Neuronal stem cell (in vitro differentiated cells): ENCODE measurements at regions not wholly inside any gene's neighbourhood (a gene's known extent, or its start where the extent isn't known, plus 50 kb on each side); places are given as distances from the start of the nearest gene placed in this dataset.

ENCODE experiments used
- DNase-seq: peaks from one replicate; pipeline ENCODE4 v3.0.0-alpha.2; 2013; ENCODE audit warnings: low spot score
- H2AFZ ChIP-seq: one replicate; pipeline ENCODE4 v1.6.1; 2013; ENCODE audit warnings: mild to moderate bottlenecking, low read length, inconsistent platforms
- H2AK5ac ChIP-seq: 2 replicates; pipeline ENCODE4 v1.6.1; 2013; ENCODE audit warnings: low read depth, mild to moderate bottlenecking, inconsistent platforms, low read length, moderate library complexity, mixed read lengths
- H2BK120ac ChIP-seq: 2 replicates; pipeline ENCODE4 v1.6.1; 2013; ENCODE audit warnings: low read depth, mild to moderate bottlenecking, inconsistent platforms, low read length, moderate library complexity, mixed read lengths
- H2BK12ac ChIP-seq: one replicate; pipeline ENCODE4 v1.6.1; 2013; ENCODE audit warnings: low read length, inconsistent platforms
- H2BK15ac ChIP-seq: 2 replicates; pipeline ENCODE4 v1.6.1; 2013; ENCODE audit warnings: mild to moderate bottlenecking, low read length, inconsistent platforms, mixed read lengths
- H2BK5ac ChIP-seq: one replicate; pipeline ENCODE4 v1.6.1; 2013; ENCODE audit warnings: inconsistent platforms, mild to moderate bottlenecking, low read length, moderate library complexity
- H3K14ac ChIP-seq: one replicate; pipeline ENCODE4 v1.6.1; 2013; ENCODE audit warnings: low read length, inconsistent platforms
- H3K18ac ChIP-seq: 2 replicates; pipeline ENCODE4 v1.6.1; 2013; ENCODE audit warnings: low read length, inconsistent platforms
- H3K23ac ChIP-seq: 2 replicates; pipeline ENCODE4 v1.6.1; 2013; ENCODE audit warnings: low read depth, mild to moderate bottlenecking, mixed read lengths, low read length, inconsistent platforms; ENCODE audit not compliant: poor library complexity
- H3K27ac ChIP-seq: replicated peaks from 3 replicates; pipeline ENCODE4 v1.5.1; 2013; ENCODE audit warnings: low read length, inconsistent platforms
- H3K27me3 ChIP-seq, 3 experiments: 2 replicates each; pipeline ENCODE4 v1.6.1; 2013; ENCODE audit warnings: low read length in 3 of 3, mild to moderate bottlenecking in 2 of 3, inconsistent platforms in 1 of 3, low read depth in 1 of 3, mixed read lengths in 1 of 3, moderate library complexity in 1 of 3; ENCODE audit not compliant: control insufficient read depth in 3 of 3, insufficient read depth in 3 of 3
- H3K36me3 ChIP-seq, 2 donors: replicated peaks in 1 of 2; 2 replicates each; pipeline ENCODE4 v1.6.1; 2013; ENCODE audit warnings: low read length in 2 of 2; ENCODE audit not compliant: control insufficient read depth in 2 of 2, insufficient read depth in 2 of 2
- H3K4ac ChIP-seq: 2 replicates; pipeline ENCODE4 v1.6.1; 2013; ENCODE audit warnings: inconsistent platforms, mild to moderate bottlenecking, low read length, moderate library complexity
- H3K4me1 ChIP-seq, 2 donors: 1 replicate in 1 of 2; 2 replicates in 1 of 2; pipeline ENCODE4 v1.6.1; 2013; ENCODE audit warnings: low read length in 2 of 2, low read depth in 1 of 2; ENCODE audit not compliant: control insufficient read depth in 2 of 2, insufficient read depth in 1 of 2
- H3K4me2 ChIP-seq: one replicate; pipeline ENCODE4 v1.6.1; 2013; ENCODE audit warnings: mild to moderate bottlenecking, low read length, inconsistent platforms; ENCODE audit not compliant: insufficient read depth, poor library complexity, severe bottlenecking
- H3K4me3 ChIP-seq, 2 donors: 2 replicates each; pipeline ENCODE4 v1.5.1; 2013; ENCODE audit warnings: low read length in 2 of 2, mild to moderate bottlenecking in 2 of 2, inconsistent platforms in 1 of 2, moderate library complexity in 1 of 2
- H3K79me1 ChIP-seq: one replicate; pipeline ENCODE4 v1.6.1; 2013; ENCODE audit warnings: low read depth, mild to moderate bottlenecking, inconsistent platforms, low read length, moderate library complexity
- H3K9ac ChIP-seq: one replicate; pipeline ENCODE4 v1.6.1; 2013; ENCODE audit warnings: mild to moderate bottlenecking, low read depth, low read length, inconsistent platforms; ENCODE audit not compliant: poor library complexity
- H3K9me3 ChIP-seq, 2 donors: replicated peaks in 1 of 2; 2 replicates each; pipeline versions ENCODE3 to v1.6.1; 2013; ENCODE audit warnings: low read length in 2 of 2, mild to moderate bottlenecking in 2 of 2, inconsistent platforms in 1 of 2, low read depth in 1 of 2, mixed read lengths in 1 of 2, moderate library complexity in 1 of 2; ENCODE audit not compliant: control insufficient read depth in 2 of 2, insufficient read depth in 1 of 2
- H4K8ac ChIP-seq: one replicate; pipeline ENCODE4 v1.6.1; 2013; ENCODE audit warnings: low read depth, mild to moderate bottlenecking, inconsistent platforms, low read length, moderate library complexity
- H4K91ac ChIP-seq: one replicate; pipeline ENCODE4 v1.6.1; 2013; ENCODE audit warnings: low read length, low read depth, mild to moderate bottlenecking, inconsistent platforms; ENCODE audit not compliant: poor library complexity
- WGBS, 2 donors: extraction: QIAGEN DNeasy Blood & Tissue Kit; methylation state at CpG; one replicate each; pipeline ENCODE4 v1.1.7; 2013; ENCODE audit warnings: missing lambda C conversion rate in 2 of 2, mixed read lengths in 1 of 2; ENCODE audit not compliant: insufficient read length in 2 of 2, insufficient replicate concordance in 1 of 2; ENCODE audit errors: extremely low coverage in 2 of 2; 5-methylcytosine and 5-hydroxymethylcytosine counted together

DNA sequence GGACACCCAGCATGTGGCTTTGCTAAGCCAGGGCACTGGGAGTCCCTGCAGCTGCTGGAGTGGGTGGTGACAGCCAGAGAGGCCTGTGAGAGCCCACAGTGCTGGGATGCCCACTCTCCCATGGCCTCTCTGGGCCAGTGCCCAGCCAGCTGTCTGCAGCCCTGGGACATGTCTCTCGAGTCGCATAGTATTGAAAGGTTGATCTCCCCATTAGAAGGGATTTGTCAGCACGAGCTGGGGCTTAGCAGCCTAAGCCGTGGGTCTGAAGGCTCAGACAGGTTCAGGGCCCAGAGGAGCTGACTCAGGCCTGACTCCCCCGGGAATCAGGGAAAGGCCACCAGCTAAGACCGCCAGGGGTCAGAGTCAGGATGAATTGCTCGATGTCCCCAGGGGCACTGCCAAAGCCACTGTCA, 53.5 kb downstream of the FOXD2 start:
- no peak overlapping the region for H3K4me2 ChIP-seq
- DNase-seq: no peak
- no peak overlapping the region for H2BK5ac ChIP-seq
- no peak overlapping the region for H3K23ac ChIP-seq
- H2AK5ac ChIP-seq: no peak overlapping the region
- H4K8ac ChIP-seq: no peak overlapping the region
- H3K27me3 ChIP-seq: peaks cover 0 to 16% (median 4%) of the 10 kb centered on the region in 3 experiments
- H3K9me3 ChIP-seq: no peaks in the 10 kb centered on the region
- H2BK12ac ChIP-seq: no peak overlapping the region
- H3K27ac ChIP-seq: no peak overlapping the region
- H4K91ac ChIP-seq: no peak overlapping the region
- peaks cover 0 to 3% of the 10 kb centered on the region in 2 donors for H3K4me1 ChIP-seq
- WGBS, 2 donors: no CpG with 5 or more reads among the region's 7 CpGs
- H3K4ac ChIP-seq: no peak overlapping the region
- H3K79me1 ChIP-seq: no peaks in the 10 kb centered on the region
- no peak overlapping the region for H3K4me3 ChIP-seq
- H2BK15ac ChIP-seq: no peak overlapping the region
- no peak overlapping the region for H3K9ac ChIP-seq
- H3K18ac ChIP-seq: no peak overlapping the region
- no peaks in the 10 kb centered on the region for H3K36me3 ChIP-seq
- no peak overlapping the region for H2AFZ ChIP-seq
- H3K14ac ChIP-seq: no peak overlapping the region
- H2BK120ac ChIP-seq: no peak overlapping the region

DNA sequence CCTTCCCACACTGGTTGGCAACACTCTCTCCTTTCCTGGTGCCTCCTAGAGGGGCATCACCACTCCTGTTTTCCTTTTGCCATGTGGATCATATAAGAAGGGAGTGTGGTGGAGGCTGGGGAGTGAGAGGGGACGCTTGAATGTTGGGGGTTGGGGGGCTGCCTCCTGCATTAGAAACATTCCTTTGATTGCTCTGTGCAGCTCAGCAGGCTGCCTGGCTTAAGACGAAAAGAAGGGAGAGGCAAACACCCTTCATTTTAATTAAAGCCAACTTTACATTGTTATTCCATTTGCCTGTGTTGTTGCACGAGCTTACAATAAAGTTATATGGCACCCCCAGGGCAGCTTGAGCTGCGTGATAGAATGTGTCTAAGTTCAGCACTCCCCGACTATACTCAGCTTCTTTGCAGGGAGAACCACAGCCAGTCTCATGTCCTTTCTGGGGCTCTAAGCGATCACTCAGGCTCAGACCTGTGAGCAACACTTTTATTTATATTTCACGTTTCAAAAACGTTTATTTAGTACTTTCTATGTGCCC, 57.4 kb downstream of the FOXD2 start:
- H3K4ac ChIP-seq: no peak overlapping the region
- H3K27me3 ChIP-seq: peaks cover 0 to 14% (median 4%) of the 10 kb centered on the region in 3 experiments
- DNase-seq: no peak
- H3K9ac ChIP-seq: no peak overlapping the region
- H3K36me3 ChIP-seq: no peaks in the 10 kb centered on the region
- no peak overlapping the region for H4K91ac ChIP-seq
- H3K4me3 ChIP-seq: no peak overlapping the region
- H3K9me3 ChIP-seq: no peaks in the 10 kb centered on the region
- H2AFZ ChIP-seq: no peak overlapping the region
- H3K79me1 ChIP-seq: no peaks in the 10 kb centered on the region
- no peak overlapping the region for H3K14ac ChIP-seq
- no peak overlapping the region for H3K18ac ChIP-seq
- no peak overlapping the region for H3K27ac ChIP-seq
- no peak overlapping the region for H2BK120ac ChIP-seq
- no peak overlapping the region for H2BK5ac ChIP-seq
- H3K23ac ChIP-seq: no peak overlapping the region
- no CpG with 5 or more reads among the region's 8 CpGs for WGBS, 2 donors
- H2BK15ac ChIP-seq: no peak overlapping the region
- H2AK5ac ChIP-seq: no peak overlapping the region
- peaks cover 0 to 3% of the 10 kb centered on the region in 2 donors for H3K4me1 ChIP-seq
- no peak overlapping the region for H2BK12ac ChIP-seq
- no peak overlapping the region for H4K8ac ChIP-seq
- no peak overlapping the region for H3K4me2 ChIP-seq

DNA sequence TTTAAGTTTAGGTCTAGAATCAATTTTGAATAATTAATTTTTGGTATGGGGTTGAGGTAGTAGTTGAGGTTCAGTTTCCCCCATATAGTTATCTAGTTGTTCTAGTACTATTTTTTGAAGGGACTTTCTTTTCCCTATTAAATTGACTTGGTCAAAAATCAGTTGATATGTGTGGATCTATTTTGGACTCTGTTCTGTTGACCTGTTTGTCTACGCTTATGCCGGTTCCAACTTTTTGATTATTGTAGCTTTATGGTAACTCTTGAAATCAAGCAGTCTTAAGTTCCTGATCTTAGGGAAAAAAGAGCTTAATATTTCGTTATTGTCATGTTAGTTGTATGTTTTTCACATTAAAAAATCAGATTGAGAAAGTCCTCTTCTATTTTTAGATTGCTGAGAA, 60.7 kb downstream of the FOXD2 start:
- Histone ChIP-seq H2BK12ac (no peak overlapping the region), H2BK120ac (no peak overlapping the region), H3K9me3 (no peaks in the 10 kb centered on the region), H3K27me3 (peaks cover 0 to 14% (median 1%) of the 10 kb centered on the region in 3 experiments), H4K91ac (no peak overlapping the region), H3K23ac (no peak overlapping the region), H3K9ac (no peak overlapping the region), H3K27ac (no peak overlapping the region), H3K79me1 (no peaks in the 10 kb centered on the region), H3K4me2 (no peak overlapping the region), H2BK15ac (no peak overlapping the region), H3K36me3 (no peaks in the 10 kb centered on the region), H3K4me1 (peaks cover 0 to 3% of the 10 kb centered on the region in 2 donors), H4K8ac (no peak overlapping the region), H2AFZ (no peak overlapping the region), H3K4ac (no peak overlapping the region), H3K4me3 (no peak overlapping the region), H3K14ac (no peak overlapping the region), H2BK5ac (no peak overlapping the region), H3K18ac (no peak overlapping the region), H2AK5ac (no peak overlapping the region)
- no peak for DNase-seq
- WGBS, 2 donors: no CpG with 5 or more reads among the region's 3 CpGs

DNA sequence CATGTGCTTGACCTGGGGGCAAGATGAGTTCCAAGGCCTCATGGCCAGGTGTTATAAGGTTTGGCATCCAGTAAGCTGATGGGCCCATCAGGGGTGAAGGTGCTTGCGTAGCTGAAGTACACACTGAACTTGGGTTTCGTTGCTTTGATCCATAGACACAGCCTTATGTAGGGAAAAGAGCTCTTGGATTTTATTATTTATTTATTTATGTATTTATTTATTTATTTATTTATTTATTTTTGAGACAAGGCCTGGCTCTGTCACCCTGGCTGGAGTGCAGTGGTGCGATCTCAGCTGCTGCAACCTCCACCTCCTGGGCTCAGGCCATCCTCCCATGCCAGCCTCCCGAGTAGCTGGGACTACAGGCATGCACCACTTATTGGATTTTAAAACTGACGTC, 63.2 kb downstream of the FOXD2 start:
- peaks cover 0 to 7% (median 7%) of the 10 kb centered on the region in 3 experiments for H3K27me3 ChIP-seq
- H3K4me3 ChIP-seq: no peak overlapping the region
- no peaks in the 10 kb centered on the region for H3K36me3 ChIP-seq
- no peak overlapping the region for H2AFZ ChIP-seq
- H2BK15ac ChIP-seq: no peak overlapping the region
- no CpG with 5 or more reads among the region's 5 CpGs for WGBS, 2 donors
- H2BK120ac ChIP-seq: no peak overlapping the region
- H3K9me3 ChIP-seq: no peaks in the 10 kb centered on the region
- no peak overlapping the region for H2BK5ac ChIP-seq
- H3K23ac ChIP-seq: no peak overlapping the region
- H3K4ac ChIP-seq: no peak overlapping the region
- no peak overlapping the region for H3K14ac ChIP-seq
- no peak overlapping the region for H2BK12ac ChIP-seq
- no peak overlapping the region for H3K9ac ChIP-seq
- no peak overlapping the region for H2AK5ac ChIP-seq
- H4K8ac ChIP-seq: no peak overlapping the region
- no peaks in the 10 kb centered on the region for H3K79me1 ChIP-seq
- no peak for DNase-seq
- H3K4me2 ChIP-seq: no peak overlapping the region
- H3K4me1 ChIP-seq: no peaks in the 10 kb centered on the region
- H4K91ac ChIP-seq: no peak overlapping the region
- H3K27ac ChIP-seq: no peak overlapping the region
- no peak overlapping the region for H3K18ac ChIP-seq
